BLaER1 (cell line): ENCODE measurements at regions not wholly inside any gene's neighbourhood (a gene's known extent, or its start where the extent isn't known, plus 50 kb on each side); places are given as distances from the start of the nearest gene placed in this dataset.
"Not testable (repeated sequence)": the region's sequence is repeated elsewhere in the genome, so short reads cannot be mapped to it uniquely, and the experiment has no call there.

Experiments used
- H3K27ac ChIP-seq: shearing (Covaris generic); formaldehyde crosslinking; 2 replicates; pipeline ENCODE4 v1.8.1; 2022
- H3K27me3 ChIP-seq: shearing (Covaris generic); formaldehyde crosslinking; 2 replicates; pipeline ENCODE4 v1.8.1; 2022
- H3K36me3 ChIP-seq: shearing (Covaris generic); formaldehyde crosslinking; 2 replicates; pipeline ENCODE4 v1.8.1; 2022
- H3K4me1 ChIP-seq: shearing (Covaris generic); formaldehyde crosslinking; 2 replicates; pipeline ENCODE4 v1.8.1; 2022
- H3K4me2 ChIP-seq: shearing (Covaris generic); formaldehyde crosslinking; 2 replicates; pipeline ENCODE4 v1.8.1; 2022
- H3K4me3 ChIP-seq: shearing (Covaris generic); formaldehyde crosslinking; 2 replicates; pipeline ENCODE4 v1.8.1; 2022
- H3K9ac ChIP-seq: shearing (Covaris generic); formaldehyde crosslinking; 2 replicates; pipeline ENCODE4 v1.8.1; 2022
- H3K9me3 ChIP-seq: shearing (Covaris generic); formaldehyde crosslinking; 2 replicates; pipeline ENCODE4 v1.8.1; 2022
- H4K20me1 ChIP-seq: shearing (Covaris generic); formaldehyde crosslinking; 2 replicates; pipeline ENCODE4 v1.8.1; 2022
- Cebpa-rat ChIP-seq: shearing (Covaris generic); IDR thresholded peaks from 2 replicates; pipeline ENCODE4 v1.8.1; 2022

DNA sequence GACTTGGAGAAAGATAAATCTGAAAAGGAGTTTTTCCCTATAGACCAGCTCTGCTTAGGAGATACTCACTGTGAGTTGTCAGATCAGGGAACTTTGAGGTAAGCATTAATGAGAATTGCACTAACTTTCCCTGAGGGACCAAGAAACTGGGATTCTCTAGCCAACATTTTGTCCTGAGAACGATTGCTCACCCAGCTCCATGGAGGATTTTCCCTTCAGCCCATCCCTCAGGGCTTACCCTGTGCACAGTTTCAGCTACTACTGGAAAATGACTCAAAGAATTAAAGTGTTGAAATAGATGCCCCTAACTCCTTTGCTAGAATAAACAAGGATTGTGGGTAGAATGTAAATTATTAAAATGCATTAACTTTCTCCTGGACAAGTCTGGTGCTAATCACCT is 237.2 kb upstream of the IL12B start:
- no peaks in the 10 kb centered on the region for H3K9me3 ChIP-seq
- no peaks in the 10 kb centered on the region for H3K27me3 ChIP-seq
- H3K4me2 ChIP-seq, result no peak overlapping the region
- H3K27ac ChIP-seq, result no peak overlapping the region
- H3K4me1 ChIP-seq, result no peaks in the 10 kb centered on the region
- no peak overlapping the region for H3K4me3 ChIP-seq
- H4K20me1 ChIP-seq, result no peaks in the 10 kb centered on the region
- no peaks in the 10 kb centered on the region for H3K36me3 ChIP-seq
- TF ChIP-seq Cebpa-rat, result no peak
- no peak overlapping the region for H3K9ac ChIP-seq

- Histone ChIP-seq H3K36me3 (no peaks in the 10 kb centered on the region), H3K9me3 (no peaks in the 10 kb centered on the region), H3K4me1 (no peaks in the 10 kb centered on the region), H4K20me1 (no peaks in the 10 kb centered on the region), H3K27me3 (no peaks in the 10 kb centered on the region), H3K4me2 (no peak overlapping the region), H3K9ac (no peak overlapping the region), H3K27ac (no peak overlapping the region), H3K4me3 (no peak overlapping the region)
- TF ChIP-seq Cebpa-rat, result no peak
These were observed 241.4 kb upstream of the IL12B start for GRCh38 chr5:159571501-159572244.

GRCh38 chr5:159576902-159577301 is 246.6 kb upstream of the IL12B start:
- Histone ChIP-seq H3K4me1 (no peaks in the 10 kb centered on the region), H3K9me3 (no peaks in the 10 kb centered on the region), H3K27me3 (no peaks in the 10 kb centered on the region), H3K4me3 (no peak overlapping the region), H3K27ac (no peak overlapping the region), H3K4me2 (no peak overlapping the region), H3K36me3 (no peaks in the 10 kb centered on the region), H3K9ac (no peak overlapping the region), H4K20me1 (no peaks in the 10 kb centered on the region)
- TF ChIP-seq Cebpa-rat, result no peak

DNA sequence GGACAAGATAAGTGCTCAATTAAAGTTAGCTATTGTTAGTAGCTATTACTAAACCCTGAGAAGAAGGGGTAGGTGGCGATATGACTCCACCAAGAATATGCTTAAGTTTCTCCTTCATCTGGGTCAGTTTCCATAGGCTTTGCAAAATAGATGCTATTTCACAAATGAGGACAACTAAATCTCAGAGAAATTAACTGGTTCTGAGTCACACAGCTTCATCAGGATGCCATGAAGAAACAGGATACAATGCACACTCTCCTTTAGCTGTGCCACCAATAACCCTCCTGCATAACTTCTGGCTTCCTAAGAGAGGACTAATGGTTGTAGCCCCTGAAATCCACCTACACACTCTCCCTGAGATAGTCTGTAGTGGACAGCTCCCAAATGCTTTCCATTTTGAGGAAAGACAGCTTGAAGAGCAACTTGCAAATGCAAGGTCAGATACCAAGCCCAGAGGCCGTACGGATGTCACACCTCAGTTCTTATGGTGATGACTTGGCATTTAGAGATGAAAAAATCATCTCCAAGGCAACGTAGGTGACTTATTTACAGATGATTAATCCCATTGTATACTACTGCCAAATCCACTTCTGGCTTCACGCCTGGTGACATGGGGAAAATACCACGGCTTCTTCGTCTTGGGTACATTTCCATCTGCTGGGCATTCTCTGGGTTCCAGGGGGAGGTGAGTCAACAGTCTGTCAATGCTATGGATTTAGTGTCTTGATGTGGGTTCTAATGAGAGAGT is 251.4 kb upstream of the IL12B start:
- Histone ChIP-seq H3K27me3 (no peaks in the 10 kb centered on the region), H3K4me1 (no peaks in the 10 kb centered on the region), H4K20me1 (no peaks in the 10 kb centered on the region), H3K4me3 (no peak overlapping the region), H3K36me3 (no peaks in the 10 kb centered on the region), H3K27ac (no peak overlapping the region), H3K9me3 (no peaks in the 10 kb centered on the region), H3K9ac (no peak overlapping the region), H3K4me2 (no peak overlapping the region)
- TF ChIP-seq Cebpa-rat, result no peak

- Histone ChIP-seq H4K20me1 (no peaks in the 10 kb centered on the region), H3K27ac (no peak overlapping the region), H3K36me3 (no peaks in the 10 kb centered on the region), H3K9ac (no peak overlapping the region), H3K27me3 (no peaks in the 10 kb centered on the region), H3K4me3 (no peak overlapping the region), H3K4me1 (no peaks in the 10 kb centered on the region), H3K9me3 (no peaks in the 10 kb centered on the region), H3K4me2 (no peak overlapping the region)
- TF ChIP-seq Cebpa-rat, result no peak
These were observed 252.7 kb upstream of the IL12B start for GRCh38 chr5:159582756-159583541.

DNA sequence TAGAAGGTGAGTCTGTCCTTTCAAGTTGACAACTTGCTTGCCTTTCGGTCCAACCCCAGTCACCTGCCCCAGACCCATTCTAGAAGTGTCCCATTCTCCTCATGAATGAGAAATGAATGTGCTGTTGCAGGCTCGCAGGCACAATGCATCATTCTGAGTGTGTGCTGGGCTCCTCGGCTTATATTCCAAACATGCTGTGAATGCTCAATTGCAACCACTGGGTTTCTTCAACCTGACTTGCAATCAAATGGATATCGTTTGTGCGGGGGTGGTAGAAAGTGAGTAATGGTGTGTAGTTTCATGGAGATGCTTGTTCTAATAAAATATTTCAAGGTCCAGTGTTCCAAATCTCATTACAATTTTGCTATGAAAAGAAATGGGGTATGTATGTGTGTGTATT is 256.6 kb upstream of the IL12B start:
- Histone ChIP-seq H3K27ac (no peak overlapping the region), H3K4me3 (no peak overlapping the region), H3K9ac (no peak overlapping the region), H3K4me1 (no peaks in the 10 kb centered on the region), H3K27me3 (no peaks in the 10 kb centered on the region), H4K20me1 (no peaks in the 10 kb centered on the region), H3K36me3 (no peaks in the 10 kb centered on the region), H3K9me3 (no peaks in the 10 kb centered on the region), H3K4me2 (no peak overlapping the region)
- TF ChIP-seq Cebpa-rat, result no peak

DNA sequence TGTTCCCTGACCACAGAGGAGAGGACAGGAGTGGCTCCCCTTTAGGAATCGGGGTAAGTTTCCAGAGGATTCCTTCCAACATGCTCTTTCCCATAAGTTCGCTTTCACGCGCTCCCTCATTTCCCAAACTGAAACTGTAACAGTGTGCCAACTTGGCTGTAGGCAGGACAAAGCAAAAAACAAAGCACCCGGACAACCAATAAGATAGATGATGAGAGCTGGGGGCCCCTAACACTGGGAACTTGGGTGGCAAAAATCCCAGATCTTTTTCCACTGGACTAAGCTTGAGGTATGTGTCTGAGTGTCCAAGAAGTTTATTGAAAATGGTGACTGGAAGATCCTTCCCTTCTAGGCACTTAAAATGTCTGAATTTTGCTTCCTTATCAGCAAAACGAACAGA is 258.7 kb upstream of the IL12B start:
- no peaks in the 10 kb centered on the region for H3K4me1 ChIP-seq
- TF ChIP-seq Cebpa-rat, result no peak
- H3K4me3 ChIP-seq, result no peak overlapping the region
- no peak overlapping the region for H3K27ac ChIP-seq
- H3K36me3 ChIP-seq, result no peaks in the 10 kb centered on the region
- no peak overlapping the region for H3K9ac ChIP-seq
- no peaks in the 10 kb centered on the region for H3K27me3 ChIP-seq
- H3K4me2 ChIP-seq, result no peak overlapping the region
- no peaks in the 10 kb centered on the region for H3K9me3 ChIP-seq
- H4K20me1 ChIP-seq, result no peaks in the 10 kb centered on the region

DNA sequence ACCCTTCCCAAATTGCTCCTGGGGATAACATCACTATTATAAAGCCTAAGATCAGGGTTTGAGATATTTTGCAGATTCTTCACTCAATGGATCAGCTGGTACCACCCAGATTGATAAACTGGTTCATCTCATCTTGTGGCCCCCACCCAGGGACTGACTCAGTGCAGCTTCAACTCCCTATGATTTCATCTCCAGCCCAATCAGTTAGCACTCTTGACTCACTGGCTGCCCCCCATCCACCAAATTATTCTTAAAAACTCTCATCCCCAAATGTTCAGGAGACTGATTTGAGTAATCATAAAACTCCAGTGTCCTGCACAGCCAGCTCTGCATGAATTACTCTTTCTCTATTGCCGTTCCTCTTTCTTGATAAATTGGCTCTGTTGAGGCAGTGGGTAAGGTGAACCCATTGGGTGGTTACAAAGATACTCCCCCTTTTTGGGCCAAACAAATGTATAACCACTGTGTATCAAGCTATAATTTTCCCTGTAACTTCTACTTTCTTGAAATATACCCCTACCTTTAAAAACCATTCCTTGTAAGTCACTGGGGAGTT is 263.3 kb upstream of the IL12B start:
- Histone ChIP-seq H3K27me3 (no peaks in the 10 kb centered on the region), H3K4me3 (no peak overlapping the region), H3K27ac (no peak overlapping the region), H3K36me3 (no peaks in the 10 kb centered on the region), H3K9ac (no peak overlapping the region), H3K4me1 (no peaks in the 10 kb centered on the region), H3K4me2 (no peak overlapping the region), H3K9me3 (peaks cover 8% of the 10 kb centered on the region; the same call in 1 of the 2 replicates), H4K20me1 (no peaks in the 10 kb centered on the region)
- no peak for TF ChIP-seq Cebpa-rat

- H3K27me3 ChIP-seq, H3K4me1 ChIP-seq, H3K4me3 ChIP-seq, H4K20me1 ChIP-seq, H3K27ac ChIP-seq, H3K9ac ChIP-seq, H3K36me3 ChIP-seq, H3K9me3 ChIP-seq, H3K4me2 ChIP-seq: not testable (repeated sequence)
These were observed 265.3 kb upstream of the IL12B start for GRCh38 chr5:159595561-159595960.

DNA sequence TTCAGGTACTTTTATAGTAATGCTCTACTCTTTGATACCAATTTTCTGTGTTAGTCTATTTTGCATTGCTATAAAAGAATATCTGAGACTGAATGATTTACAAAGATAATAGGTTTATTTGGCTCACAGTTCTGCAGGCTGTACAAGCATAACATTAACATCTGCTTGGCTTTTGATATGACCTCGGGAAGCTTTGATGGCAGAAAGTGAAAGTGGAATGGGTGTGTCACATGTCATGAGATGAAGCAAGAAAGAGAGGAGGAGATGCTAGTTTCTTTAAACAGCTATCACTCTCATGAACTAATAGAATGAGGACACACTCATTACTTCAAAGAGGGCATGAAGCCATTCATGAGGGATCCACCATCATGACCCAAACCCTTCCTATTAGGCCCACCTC is 270.9 kb upstream of the IL12B start:
- no peak for TF ChIP-seq Cebpa-rat
- H3K27me3 ChIP-seq, result no peaks in the 10 kb centered on the region
- H3K4me1 ChIP-seq, result no peaks in the 10 kb centered on the region
- no peak overlapping the region for H3K27ac ChIP-seq
- no peak overlapping the region for H3K4me2 ChIP-seq
- no peak overlapping the region for H3K9ac ChIP-seq
- no peaks in the 10 kb centered on the region for H4K20me1 ChIP-seq
- H3K36me3 ChIP-seq, result no peaks in the 10 kb centered on the region
- H3K4me3 ChIP-seq, result no peak overlapping the region
- peaks cover 8% of the 10 kb centered on the region for H3K9me3 ChIP-seq
